NOMO-1 treated with dmso at 0.1 percent for 144 hours (cell line): ENCODE measurements at regions not wholly inside any gene's neighbourhood (a gene's known extent, or its start where the extent isn't known, plus 50 kb on each side); places are given as distances from the start of the nearest gene placed in this dataset.

Source experiments
- DNase-seq: peaks from one replicate; lab custom pipeline; 2025; ENCODE audit not compliant: unreplicated experiment; lab: John Stamatoyannopoulos, UW

DNA sequence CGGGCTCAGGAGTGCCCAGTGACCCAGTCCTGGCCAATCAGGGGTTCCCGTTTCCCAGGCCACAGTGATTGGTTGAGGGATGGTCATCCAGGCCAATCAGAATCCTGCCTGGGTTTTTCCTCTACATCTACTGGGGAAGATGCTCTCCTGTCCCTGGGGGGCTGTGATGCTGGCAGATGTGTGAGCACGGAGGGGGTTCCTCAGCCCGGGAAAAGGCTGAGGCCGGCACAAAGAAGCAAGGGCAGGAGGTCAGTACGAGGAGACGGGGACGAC is 171.2 kb downstream of the CTTN start:
- no peak for DNase-seq

DNA sequence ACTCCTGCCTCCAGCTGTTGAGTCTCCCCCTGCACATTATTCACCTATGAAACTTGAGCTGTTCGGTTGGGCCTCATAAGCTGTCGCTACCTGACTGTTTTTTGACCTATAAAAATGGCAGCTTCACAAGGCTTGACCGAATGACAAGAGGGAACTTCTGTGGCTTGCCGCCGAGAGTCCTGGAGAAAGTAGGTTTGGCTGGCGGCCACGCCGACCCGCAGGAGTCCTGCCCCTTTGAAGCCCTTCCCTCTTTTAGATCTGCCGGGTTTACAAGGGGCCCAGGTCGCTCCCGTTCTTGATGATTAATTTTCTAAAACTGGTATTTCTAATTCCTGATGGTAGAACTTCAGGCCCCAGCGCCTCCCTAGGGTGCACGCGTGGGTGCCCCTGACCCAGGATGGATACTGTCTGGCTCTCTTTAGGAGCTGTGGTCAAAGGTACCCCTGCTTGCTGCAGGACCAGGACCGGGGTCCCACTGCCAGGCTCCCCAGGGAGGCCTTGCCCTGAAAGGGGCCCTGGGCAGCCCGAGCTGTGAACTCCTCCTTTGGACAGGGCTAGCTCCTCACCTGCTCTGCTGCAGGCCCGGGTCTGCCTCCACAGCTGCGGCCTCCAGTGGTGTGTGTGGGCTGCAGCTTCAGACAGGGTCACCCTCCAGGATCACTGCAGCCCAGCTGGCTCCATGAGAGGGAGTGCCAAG is 171.8 kb downstream of the CTTN start:
- no peak for DNase-seq

DNA sequence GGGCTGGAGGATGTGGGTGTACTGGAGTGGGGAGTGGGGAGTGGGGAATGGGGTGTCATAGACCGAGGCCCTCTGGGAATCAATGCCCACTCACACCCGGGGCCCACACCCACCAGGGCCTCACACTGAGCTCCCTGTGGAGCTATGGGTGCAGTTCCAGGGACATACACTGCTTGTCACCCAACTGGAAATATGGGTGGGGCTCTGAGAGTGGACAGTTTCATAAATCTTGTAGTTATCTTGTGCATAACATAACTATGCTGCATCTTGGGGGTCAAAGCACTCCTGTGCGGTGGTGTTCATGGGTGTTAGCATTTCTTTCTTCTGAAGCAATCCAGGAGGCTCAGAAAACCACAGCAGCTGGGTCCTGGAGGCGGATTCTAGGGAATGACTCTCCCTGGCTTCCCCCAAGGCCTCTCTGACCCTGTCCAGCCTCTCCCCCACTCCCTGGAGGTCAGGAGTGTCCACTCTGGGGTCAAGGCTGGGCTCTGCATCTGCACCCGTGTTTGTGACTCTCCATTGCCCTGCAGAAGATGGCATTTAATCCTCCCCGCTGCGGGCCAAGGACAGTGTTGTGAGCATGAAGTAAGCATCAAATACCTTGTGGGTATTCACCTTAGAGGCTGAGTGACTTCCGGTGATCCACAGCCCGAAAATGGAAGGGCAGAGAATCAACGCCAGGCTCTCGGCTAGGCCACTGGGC is 172.5 kb downstream of the CTTN start:
- no peak for DNase-seq

DNA sequence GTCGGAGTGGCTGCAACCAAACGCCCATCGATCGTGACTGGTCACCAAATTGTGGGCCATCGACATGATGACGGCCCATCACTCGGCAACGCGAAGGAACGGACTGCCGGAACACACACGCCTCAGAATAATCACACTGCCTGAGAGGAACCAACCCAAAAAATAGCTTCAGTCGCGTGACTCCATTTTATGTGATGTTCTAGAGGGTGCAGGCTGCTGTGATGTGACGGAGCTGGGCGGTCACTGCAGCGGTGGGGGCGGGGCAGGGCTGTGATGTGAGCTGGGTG is 174.6 kb downstream of the CTTN start:
- DNase-seq: no peak

DNA sequence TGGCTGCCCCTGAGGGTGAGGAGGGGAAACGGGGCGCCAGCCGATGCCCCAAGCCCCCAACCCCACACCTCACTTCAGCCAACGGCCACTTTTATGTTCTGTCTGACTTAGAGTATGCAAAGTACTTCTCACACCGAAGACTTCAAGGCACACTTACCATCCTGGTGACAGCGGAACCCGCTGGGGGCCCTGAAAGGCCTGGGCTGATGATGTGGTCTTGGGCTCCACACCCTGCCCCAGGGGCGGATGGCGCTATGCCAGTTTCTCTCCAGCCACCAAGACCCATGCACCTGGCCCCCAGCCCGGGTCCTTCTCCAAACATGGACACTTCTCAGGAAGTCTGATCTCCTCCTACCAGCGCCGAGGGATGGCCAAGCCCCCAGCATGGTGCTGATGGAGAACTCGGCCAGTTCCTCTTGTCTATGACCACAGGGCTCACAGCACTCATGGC is 175.4 kb downstream of the CTTN start:
- DNase-seq: no peak

DNA sequence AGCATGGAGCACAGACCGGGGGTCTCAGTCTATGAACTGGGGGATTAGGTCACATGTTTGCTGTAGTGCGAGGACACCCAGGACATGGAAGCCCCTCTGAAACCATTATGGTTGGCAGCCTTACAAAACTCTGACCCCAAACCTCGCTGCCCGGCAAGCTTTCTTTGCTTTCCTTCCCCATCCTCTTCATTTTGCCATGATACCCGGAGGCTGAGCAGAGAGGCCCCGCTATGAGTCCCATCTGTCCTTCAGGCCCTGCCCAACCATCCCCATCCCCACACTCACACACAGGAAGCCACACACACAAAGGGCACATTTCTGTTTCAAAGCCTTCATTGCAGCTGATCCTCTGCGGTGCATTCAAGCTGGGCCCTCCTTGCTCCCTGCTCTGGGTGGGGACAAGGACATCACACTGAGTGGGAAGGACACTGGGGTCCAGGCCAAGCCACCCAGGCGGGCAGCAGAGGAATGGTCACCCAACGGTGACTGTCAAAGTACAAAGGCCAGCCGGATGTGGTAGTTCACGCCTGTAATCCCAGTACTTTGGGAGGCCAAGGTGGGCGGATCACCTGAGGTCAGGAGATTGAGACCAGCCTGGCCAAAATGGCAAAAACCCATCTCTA is 176.5 kb downstream of the CTTN start:
- no peak for DNase-seq

DNA sequence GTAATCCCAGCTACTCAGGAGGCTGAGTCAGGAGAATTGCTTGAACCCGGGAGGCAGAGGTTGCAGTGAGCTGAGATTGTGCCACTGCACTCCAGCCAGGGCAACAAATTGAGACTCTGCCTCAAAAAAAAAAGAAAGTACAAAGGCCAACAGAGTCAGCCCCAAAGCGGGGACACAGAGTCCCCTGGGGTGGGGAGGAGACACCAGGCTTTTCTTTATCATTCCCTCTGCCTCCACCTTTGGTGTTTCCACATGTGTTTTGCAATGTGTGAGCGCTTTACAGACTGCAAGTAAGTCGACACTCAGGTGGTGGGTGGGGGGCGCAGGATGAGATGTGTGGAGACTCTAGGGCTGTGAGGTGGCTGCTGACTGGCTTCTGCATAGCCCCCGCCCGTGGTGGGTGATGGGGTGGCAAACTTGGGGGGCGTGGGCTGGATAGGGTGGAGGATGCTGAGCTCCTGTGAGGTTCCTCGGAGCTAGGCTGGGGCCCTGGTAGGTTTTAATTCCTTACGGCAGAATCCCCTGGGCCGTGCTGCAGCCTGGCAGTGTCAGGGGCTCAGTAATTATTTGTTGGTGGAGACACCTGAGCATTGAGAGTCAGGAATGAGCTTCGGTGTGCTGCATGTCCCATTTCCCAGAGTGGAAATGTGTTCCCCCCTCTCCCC is 177.2 kb downstream of the CTTN start:
- no peak for DNase-seq

DNA sequence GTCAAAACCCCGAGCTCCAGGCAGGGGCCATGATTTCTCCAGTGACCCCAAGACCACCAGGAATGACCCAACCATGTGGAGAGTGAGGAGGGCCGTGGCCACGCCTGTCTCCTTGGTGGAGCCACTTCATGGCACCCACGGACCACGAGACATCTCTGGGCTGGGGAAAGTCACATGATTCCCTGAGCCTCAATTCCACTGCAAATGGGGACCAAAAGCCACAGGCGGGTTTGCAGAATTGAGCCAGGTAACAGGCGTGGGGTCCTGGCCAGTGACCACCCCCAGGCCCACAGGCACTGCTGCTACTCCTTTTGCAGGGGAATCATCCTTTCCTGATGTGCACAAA is 178.9 kb downstream of the CTTN start:
- DNase-seq: no peak

DNA sequence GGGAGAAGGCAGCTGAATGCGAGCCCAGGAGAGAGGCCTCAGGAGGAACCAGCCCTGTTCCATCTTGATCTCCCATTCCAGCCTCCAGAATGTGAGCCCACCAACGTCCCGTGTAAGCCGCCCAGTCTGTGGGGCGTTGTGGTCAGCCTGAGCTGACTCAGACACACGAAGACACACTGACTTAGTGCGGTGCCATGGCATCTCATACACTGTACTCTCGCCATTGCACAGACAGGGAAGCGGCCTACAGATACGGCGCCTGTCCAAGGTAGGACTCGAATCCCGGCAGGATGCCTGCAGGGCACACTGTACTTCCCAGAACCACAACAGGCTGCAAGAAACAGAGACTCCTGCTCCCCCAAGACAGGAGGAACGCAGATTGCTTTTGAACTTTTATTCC is 179.6 kb downstream of the CTTN start:
- DNase-seq: no peak

DNA sequence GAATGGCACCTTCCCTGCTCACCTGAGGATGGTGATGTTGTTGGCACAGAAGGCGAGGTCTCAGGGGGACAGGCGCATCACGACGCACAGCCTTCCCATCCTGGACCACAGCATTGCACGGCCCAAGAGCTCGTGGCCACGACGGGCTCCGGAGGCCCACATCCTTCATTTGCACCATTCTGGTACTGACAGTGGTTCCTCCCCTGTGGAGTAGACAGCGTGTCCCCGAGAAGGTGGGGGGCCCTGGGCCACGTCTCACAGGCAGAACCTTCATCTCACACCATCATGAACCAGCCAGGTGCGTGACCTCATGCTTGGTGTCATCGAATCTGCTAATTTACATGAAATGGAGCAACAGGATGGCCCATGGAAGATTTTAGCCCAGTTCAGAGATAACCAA is 180.0 kb downstream of the CTTN start:
- DNase-seq: no peak

DNA sequence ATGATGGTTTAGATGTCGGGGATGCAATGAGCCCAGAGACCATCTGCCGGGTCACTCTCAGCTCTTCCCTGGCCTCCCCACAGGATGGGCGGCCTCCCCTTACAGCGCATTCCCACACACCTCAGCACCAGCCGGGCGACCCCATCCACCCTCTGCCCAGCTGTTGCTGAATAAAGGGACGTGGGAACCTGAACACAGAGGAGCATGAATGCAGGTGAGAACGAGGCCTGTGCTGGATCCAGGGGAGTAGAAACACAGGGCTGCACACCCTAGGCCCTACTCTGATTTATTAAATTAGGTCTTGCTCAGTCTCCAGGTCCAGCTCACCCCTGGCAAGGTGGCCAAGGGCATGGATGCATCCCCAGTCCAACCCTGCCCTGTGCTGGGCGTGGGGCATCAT is 180.5 kb downstream of the CTTN start:
- no peak for DNase-seq

DNA sequence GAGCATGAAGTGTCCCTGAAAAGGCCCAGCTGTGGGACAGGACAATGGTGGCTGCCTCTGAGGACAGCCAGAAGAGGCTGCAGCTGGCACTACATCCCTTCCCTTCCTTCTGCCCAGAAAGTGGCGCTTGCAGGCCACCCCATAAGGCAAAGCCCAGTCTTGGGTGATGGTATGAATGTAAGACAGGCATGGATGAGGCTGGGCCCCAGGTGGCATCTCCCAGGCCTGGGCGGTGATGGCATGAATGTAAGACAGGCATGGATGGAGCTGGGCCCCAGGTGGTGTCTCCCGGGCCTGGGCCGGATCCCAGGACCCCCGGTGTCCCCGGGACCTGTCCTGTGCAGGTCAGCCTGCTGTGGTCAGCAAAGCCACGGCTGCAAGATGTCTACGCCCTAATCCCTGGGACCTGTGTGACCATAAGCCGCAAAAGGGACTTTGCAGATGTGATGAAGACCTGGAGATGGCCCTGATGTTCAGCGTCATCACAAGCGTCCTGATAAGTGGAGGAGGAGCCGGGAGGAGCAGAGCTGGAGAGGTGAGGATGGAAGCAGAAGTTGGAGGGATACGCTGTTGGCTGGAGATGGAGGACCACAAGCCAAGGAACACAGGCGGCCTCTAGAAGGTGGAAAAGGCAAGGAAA is 181.1 kb downstream of the CTTN start:
- DNase-seq: no peak

DNA sequence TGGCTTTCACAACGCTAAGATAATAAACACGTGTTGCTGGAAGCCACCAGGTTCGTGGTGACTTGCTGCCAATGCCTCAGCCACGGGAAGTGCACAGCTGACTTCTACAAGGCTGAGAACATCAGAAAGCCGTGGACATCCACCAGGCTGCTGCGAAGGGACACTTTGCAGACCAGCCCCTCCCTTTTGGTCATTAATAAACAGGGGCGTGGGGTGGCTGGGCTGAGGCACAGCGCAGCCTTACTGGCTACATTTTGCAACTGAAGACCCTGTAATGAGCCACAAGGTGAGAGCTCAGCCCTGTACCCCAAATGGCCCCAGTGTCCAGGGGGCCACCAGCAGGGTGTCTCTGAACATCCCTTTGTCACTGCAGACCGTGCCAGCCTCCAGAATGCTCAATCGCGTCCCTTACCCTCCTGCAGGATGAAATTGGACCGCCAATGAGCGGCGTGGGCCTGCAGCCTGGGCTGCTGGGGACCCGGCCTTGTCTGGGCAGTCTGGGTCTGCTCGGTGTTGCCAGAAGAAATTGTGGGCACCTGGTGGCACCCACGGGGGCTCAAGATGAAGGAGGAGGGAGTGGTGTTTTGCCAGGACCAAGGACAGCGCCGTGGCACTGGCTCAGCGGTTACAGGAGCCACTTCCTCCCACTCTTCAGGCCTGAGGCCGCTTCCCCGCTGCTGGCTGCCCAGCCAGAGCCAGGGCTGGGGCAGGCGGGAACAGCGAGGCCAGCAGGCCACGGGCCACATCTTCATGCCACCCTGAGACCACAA is 181.9 kb downstream of the CTTN start:
- no peak for DNase-seq

DNA sequence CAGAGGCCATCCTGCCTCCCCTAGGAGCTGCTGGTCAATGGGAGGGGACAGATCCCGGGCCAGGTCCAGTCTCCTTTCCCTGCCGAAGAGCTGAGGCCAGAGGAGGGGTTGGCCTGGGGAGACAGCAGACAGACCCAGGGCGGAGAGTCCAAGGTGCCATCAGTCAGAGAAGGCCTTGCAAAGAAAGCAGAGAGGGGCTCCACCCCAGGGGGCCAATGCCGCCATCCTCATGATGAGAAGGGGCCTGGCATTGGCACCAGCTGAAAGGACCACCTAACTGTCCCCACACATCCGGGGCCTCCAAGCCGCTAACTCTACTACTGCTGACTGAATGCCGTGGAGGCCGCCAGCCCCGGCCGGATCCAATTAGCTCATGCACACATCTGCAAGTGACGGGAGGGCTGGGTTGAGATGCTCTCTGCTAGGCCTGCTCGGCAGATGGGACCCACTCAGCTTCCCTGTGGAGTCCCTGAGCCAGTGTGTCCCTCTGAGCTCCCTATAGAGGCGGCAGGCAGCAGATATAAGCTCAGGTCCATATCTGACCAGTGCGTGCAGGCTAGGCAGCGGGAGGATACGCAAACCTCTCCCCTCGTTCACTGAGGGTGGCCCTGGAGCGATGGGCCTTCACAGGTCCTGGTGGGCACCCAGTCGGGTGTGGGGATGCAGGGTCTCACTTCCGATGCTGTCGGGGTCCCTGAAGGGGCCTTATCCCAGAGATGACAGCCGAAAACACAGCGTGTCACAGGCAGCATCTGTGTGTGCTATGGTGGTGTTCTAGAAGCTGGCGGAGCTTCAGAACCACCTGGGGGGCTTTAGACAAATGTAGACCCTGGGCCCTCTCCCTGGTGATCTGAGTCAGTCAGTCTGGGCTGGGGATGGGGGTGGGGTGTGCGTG is 183.9 kb downstream of the CTTN start:
- DNase-seq: no peak

DNA sequence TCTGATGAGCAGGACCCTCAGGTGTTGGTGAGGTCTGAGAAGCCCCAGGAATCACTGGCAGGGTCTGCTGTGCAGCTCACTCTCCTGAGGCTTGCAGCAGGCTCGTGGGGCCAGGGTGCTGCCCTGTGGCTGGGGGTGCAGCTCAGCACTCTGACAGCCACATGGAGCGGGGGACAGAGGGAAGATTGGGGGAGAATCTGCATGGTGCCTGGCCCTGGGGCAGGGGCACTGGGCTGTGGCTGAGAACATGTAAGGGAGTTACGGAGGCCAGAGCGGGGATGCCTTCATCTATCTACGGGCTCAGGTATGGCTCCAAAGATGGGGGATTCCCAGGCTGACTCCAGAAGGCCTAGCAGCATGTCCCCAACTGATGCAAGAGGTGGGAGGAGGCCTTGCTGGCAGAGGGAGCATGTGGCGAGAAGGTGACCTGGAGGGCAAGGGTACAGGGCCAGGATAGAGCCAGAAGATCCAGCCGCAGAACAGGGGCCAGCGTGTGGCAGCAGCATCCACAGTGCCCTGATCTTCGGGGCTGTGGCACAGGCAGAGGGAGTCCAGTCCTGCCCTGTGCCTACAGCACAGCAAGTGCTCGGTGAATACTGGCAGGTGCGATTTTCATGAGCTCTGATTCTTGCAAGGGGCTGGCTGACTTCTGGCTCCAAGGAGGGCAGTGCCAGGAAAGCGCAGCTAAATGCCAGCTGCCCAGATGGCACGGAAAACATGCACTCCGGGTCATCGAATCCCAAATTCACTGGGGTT is 184.7 kb downstream of the CTTN start:
- DNase-seq: no peak

DNA sequence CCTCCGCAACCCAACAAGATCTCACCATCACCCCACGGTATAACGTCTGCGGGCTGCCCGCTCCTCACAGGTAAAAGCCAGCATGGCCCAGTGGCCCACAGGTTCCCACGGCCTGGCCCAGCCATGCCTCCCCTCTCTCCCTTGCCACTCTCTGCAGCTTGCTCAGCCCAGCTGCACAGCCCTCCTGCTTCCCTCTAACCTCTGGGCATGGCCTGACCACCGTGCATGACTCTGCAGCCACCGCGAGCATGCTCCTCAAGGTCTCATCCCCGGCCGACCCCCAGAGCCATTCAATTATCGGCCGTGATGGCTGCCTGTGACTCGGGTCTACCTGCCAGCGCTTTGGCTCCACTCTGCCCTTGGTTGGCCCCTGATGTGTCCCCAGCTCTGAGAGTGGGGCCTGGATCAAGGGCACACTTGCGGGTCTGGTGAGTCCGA is 185.5 kb downstream of the CTTN start:
- DNase-seq: no peak

DNA sequence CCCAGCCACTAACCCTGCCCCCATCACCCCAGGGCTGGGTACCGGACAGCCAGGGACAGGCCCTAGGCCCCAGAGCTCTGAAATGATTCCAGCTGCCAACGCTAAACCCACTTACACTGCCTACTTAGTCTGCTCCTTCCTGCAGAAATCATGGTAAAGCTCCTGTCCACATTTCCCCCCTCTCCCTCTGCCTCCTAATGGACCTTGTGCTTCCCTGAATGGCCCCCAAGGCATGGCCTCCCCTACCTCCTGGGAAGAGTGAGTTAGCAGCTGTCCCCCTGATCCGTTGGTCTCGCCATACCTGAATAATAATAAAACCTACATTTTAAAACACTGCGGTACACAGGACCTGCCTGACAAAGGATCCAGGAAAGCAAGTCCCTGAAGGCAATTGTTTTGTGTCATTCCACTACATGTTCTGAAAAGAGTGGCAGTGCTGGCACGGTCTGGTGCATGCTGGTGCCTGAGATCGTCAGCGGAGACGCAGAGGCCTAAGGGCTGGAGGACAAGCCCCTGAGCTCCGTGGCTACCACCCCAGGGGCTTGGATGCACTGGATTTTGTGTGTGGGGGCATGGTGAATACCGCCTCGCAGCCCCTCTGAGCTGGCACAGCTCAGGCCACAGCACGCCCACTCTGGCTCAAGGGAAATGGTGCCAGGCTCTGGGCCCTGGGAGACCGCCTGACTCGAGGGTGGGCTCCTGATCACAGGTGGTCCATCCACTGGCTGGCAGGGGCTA is 186.3 kb downstream of the CTTN start:
- DNase-seq: no peak

DNA sequence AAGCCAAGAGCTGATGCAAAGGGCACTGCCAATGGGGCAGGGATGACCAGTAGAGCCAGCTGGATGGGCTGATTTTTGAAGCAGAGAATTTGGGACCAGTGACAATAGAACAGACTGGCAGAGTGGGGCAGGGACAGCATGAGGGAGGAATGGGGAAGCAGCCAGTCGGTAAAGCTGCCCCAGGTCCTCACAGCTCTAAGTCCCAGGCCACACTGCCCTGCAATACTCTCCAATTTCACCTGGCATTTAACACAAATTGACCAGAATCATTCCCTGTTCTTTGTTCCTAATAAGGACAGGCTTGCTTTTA is 186.9 kb downstream of the CTTN start:
- DNase-seq: no peak
